ENCODE measurements at regions not wholly inside any gene's neighbourhood (a gene's known extent, or its start where the extent isn't known, plus 50 kb on each side); places are given as distances from the start of the nearest gene placed in this dataset.

DNA sequence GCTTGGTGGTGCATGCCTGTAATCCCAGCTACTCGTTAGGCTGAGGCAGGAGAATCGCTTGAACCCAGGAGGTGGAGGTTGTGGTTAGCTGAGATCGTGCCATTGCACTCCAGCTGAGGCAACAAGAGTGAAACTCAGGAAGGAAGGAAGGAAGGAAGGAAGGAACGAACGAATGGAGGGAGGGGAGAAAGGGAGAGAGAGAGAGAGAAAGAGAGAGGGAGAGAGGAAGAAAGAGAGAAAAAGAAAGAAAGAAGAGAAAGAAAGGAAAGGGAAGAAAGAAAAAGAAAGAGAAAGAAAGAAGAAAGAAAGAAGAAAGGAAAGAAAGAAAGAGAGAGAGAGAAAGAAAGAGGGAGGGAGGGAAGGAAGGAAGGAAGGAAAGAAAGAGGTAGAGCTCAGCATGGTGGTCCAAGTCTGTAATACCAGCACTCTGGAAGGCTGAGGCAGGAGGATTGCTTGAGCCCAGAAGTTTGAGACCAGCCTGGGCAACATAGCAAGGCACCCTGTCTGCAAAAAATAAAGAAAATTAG is 81.9 kb downstream of the P2RY1 start:
- Histone ChIP-seq H3K9me1 (ENCODE audit: control insufficient read depth, extremely low read depth, insufficient read depth, low read length) (no peaks in the 10 kb centered on the region), H3K36me3 (ENCODE audit: control insufficient read depth in 2 of 2, extremely low read depth in 1 of 2, insufficient read depth in 2 of 2, low read length in 2 of 2) (no peaks in the 10 kb centered on the region), H3K9me3 (ENCODE audit: control insufficient read depth, low read depth, low read length) (no peaks in the 10 kb centered on the region), H3K27me3 (ENCODE audit: control insufficient read depth, extremely low read depth, insufficient read depth, low read length) (no peaks in the 10 kb centered on the region), H3K4me3 (ENCODE audit: control insufficient read depth in 2 of 3, extremely low read depth in 1 of 3, insufficient read depth in 2 of 3, low read depth in 1 of 3, low read length in 3 of 3) (no peak overlapping the region), H3K4me2 (ENCODE audit: control insufficient read depth, extremely low read depth, insufficient read depth, low read depth, low read length) (no peak overlapping the region), H4K20me1 (ENCODE audit: control insufficient read depth, extremely low read depth, insufficient read depth, low read length) (no peaks in the 10 kb centered on the region), H3K9ac (ENCODE audit: control insufficient read depth, extremely low read depth, insufficient read depth, low read length) (no peak overlapping the region), H3K4me1 (ENCODE audit: control insufficient read depth, extremely low read depth, insufficient read depth, low read length) (no peaks in the 10 kb centered on the region), H2AFZ (ENCODE audit: control insufficient read depth, low read length) (no peak overlapping the region), H3K79me2 (ENCODE audit: control insufficient read depth, insufficient read depth, low read length) (no peaks in the 10 kb centered on the region), H3K27ac (ENCODE audit: control insufficient read depth, insufficient read depth, low read length) (no peak overlapping the region)
- DNase-seq (ENCODE audit: low read depth, low spot score) (no peak), FAIRE-seq (no peak)
- no peak for TF ChIP-seq EZH2 (IDR thresholded peaks at IDR 0.05; ENCODE audit: low read length)
- TF ChIP-seq, protein P1, sequence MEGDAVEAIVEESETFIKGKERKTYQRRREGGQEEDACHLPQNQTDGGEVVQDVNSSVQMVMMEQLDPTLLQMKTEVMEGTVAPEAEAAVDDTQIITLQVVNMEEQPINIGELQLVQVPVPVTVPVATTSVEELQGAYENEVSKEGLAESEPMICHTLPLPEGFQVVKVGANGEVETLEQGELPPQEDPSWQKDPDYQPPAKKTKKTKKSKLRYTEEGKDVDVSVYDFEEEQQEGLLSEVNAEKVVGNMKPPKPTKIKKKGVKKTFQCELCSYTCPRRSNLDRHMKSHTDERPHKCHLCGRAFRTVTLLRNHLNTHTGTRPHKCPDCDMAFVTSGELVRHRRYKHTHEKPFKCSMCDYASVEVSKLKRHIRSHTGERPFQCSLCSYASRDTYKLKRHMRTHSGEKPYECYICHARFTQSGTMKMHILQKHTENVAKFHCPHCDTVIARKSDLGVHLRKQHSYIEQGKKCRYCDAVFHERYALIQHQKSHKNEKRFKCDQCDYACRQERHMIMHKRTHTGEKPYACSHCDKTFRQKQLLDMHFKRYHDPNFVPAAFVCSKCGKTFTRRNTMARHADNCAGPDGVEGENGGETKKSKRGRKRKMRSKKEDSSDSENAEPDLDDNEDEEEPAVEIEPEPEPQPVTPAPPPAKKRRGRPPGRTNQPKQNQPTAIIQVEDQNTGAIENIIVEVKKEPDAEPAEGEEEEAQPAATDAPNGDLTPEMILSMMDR (optimal IDR thresholded peaks at IDR 0.05 in 1 of 3, IDR thresholded peaks at IDR 0.05 in 1 of 3, conservative IDR thresholded peaks at IDR 0.05 in 1 of 3; ENCODE audit: extremely low read depth in 1 of 3, insufficient read depth in 2 of 3, low read length in 3 of 3): no peak
- dilution Hi-C loops (cut with MboI; ENCODE audit: extremely low pct_ligation_motif_present, low sequenced_read_pairs): no loop called here

- no peak overlapping the region for H3K4me3 ChIP-seq (ENCODE audit: control insufficient read depth in 2 of 3, extremely low read depth in 1 of 3, insufficient read depth in 2 of 3, low read depth in 1 of 3, low read length in 3 of 3)
- DNase-seq (ENCODE audit: low read depth, low spot score) (no peak), FAIRE-seq (no peak)
- no peaks in the 10 kb centered on the region for H3K4me1 ChIP-seq (ENCODE audit: control insufficient read depth, extremely low read depth, insufficient read depth, low read length)
- no peaks in the 10 kb centered on the region for H3K36me3 ChIP-seq (ENCODE audit: control insufficient read depth in 2 of 2, extremely low read depth in 1 of 2, insufficient read depth in 2 of 2, low read length in 2 of 2)
- H3K9ac ChIP-seq (ENCODE audit: control insufficient read depth, extremely low read depth, insufficient read depth, low read length): no peak overlapping the region
- no peaks in the 10 kb centered on the region for H3K9me3 ChIP-seq (ENCODE audit: control insufficient read depth, low read depth, low read length)
- H3K4me2 ChIP-seq (ENCODE audit: control insufficient read depth, extremely low read depth, insufficient read depth, low read depth, low read length): no peak overlapping the region
- H4K20me1 ChIP-seq (ENCODE audit: control insufficient read depth, extremely low read depth, insufficient read depth, low read length): no peaks in the 10 kb centered on the region
- no peaks in the 10 kb centered on the region for H3K79me2 ChIP-seq (ENCODE audit: control insufficient read depth, insufficient read depth, low read length)
- H3K27me3 ChIP-seq (ENCODE audit: control insufficient read depth, extremely low read depth, insufficient read depth, low read length): no peaks in the 10 kb centered on the region
- no peak for TF ChIP-seq EZH2 (IDR thresholded peaks at IDR 0.05; ENCODE audit: low read length)
- TF ChIP-seq, protein P1 (optimal IDR thresholded peaks at IDR 0.05 in 1 of 3, IDR thresholded peaks at IDR 0.05 in 1 of 3, conservative IDR thresholded peaks at IDR 0.05 in 1 of 3; ENCODE audit: extremely low read depth in 1 of 3, insufficient read depth in 2 of 3, low read length in 3 of 3): no peak
- dilution Hi-C loops (cut with MboI; ENCODE audit: extremely low pct_ligation_motif_present, low sequenced_read_pairs): no loop called here
- H3K27ac ChIP-seq (ENCODE audit: control insufficient read depth, insufficient read depth, low read length): no peak overlapping the region
- H3K9me1 ChIP-seq (ENCODE audit: control insufficient read depth, extremely low read depth, insufficient read depth, low read length): no peaks in the 10 kb centered on the region
- H2AFZ ChIP-seq (ENCODE audit: control insufficient read depth, low read length): no peak overlapping the region
Observed at GRCh38 chr3:152921351-152921750, 86.4 kb downstream of the P2RY1 start.
